Frontal cortex (tissue), 3 donors: ENCODE measurements at regions not wholly inside any gene's neighbourhood (a gene's known extent, or its start where the extent isn't known, plus 50 kb on each side); places are given as distances from the start of the nearest gene placed in this dataset.

Experiments
- DNase-seq, 2 donors: peaks; one replicate each; pipeline ENCODE4 v3.0.0; 2012; ENCODE audit warnings: low spot score in 2 of 2
- FAIRE-seq: peaks from 2 replicates; lab custom pipeline; 2012; peaks lifted over from hg19 to GRCh38; lab: Jason Lieb, UNC
- donor health status: control.
- donor health status: control.
- donor health status: control.

DNA sequence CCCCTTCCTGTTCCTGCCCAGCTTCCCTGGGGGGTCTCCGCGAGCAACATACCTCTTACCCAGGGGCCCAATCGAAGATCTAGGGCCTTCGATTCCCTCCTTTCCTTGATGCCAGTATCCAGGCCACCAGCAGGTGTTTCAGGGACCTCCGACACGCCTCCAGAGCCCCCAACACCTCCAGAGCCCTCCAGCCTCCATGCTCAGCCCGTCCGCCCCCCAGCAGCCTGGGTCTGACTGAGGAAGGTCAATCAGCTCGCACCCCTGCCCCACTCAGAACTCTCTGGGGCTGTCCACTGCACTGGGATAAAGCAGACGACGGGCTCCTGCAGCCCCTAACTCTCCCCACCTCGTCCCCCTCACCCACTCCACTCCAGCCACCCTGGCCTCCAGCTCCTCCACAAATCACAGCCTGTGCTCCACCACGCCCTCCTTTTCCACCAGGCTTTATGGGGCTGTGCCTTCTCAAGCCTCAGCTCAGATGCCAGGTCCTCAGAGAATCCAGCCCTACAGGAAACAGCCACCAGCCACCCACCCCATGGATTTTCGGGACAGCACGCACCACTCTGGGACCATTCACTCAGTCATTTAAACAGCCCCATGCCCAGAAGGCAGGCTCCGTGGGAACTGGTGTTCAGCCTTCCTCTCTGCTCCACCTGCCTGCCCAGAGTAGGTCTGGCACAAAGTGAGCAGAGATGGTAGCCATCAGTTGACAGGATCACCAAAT lies 247.1 kb downstream of the RBFOX3 start:
- FAIRE-seq: no peak
- no peak for DNase-seq

DNA sequence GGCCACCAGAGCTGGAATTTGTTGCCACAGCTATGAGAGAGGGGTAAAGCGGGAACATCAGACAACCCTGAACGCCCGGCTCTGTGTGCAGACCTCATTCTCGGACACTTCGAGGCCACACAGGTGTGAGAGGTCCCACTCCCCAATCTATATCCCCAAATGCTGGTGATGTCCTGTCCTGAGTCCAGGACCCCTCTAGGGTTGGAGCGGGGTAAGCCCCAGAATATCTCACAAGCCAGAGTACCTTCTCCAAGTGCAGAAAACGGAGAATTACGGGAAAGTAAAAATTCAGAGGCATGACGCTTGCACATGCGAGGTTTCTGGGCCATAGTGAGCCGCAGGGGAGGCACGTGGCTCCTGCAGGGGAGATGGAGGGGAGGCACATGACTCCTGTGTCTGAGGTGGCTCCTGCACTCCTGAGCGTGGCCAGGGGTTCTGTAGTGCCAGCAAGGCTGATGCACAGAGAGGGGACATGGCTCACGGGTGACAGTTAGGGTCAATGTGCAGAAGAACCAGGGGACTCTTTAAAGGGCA lies 248.0 kb downstream of the RBFOX3 start:
- DNase-seq: no peak
- FAIRE-seq: no peak

DNA sequence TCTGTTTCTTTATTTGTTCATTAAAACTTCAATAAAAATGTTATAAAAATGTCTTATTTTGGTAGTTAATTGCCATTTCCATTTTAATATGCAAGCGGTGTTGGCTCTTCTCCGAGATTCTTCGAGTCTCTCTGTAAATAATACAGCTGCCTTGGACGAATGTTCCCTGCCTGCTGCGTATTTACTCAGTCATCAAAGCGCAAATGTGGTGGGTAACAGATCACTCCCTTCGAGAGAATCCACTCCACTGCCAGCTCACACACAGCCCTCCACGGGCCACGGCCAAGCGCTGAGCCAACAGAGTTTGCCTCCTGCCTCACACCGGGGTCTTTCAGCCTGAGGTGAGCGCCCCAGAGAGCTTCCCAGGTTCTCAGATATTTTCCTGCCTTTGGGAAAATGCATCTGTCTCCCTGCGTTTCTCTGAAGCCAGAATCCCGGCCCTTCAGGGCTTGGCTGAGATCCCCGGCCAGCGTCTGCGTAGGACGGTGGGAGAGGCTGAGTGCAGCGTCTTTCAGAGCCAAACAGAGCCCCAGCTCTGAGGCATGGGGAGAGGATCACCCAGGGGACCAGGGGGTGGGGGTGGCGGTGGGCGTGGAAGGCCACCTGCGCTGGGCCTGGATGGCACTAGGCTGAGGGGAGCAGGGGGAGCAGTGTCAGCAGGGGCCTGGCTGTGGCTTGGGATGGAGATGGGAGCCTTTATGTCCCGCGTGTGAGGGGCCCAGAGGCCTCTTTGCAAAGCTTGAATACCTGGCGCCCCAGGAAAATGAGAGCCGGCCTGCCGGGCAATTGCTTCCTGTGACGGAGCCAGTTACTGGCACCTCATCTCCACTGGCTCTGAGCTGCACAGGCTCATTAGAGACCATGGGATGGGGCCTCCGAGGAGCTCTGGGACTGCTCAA lies 248.7 kb downstream of the RBFOX3 start:
- no peak for DNase-seq
- FAIRE-seq: no peak

GRCh38 chr17:79361221-79361734 lies 249.6 kb downstream of the RBFOX3 start:
- no peak for FAIRE-seq
- no peak for DNase-seq

DNA sequence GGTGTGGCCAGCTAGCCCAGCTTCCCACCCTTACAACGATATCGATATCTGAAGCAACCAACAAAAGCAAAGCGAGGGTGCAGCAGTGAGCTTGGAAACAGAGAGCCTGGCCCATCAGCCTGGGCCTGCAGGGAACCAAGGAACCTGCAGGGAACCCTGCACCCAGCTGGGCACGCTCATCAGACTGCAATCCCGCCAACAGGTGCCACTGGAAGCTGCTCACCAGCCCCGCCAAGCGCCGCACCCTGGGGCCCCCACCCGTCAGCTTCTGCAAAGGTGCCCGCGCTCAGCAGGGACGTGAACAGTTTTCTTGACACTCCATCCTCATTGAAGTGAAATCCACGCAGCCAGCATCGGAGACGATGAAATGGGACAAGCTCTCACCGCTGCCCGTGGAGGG lies 250.7 kb downstream of the RBFOX3 start:
- no peak for DNase-seq
- FAIRE-seq: no peak

DNA sequence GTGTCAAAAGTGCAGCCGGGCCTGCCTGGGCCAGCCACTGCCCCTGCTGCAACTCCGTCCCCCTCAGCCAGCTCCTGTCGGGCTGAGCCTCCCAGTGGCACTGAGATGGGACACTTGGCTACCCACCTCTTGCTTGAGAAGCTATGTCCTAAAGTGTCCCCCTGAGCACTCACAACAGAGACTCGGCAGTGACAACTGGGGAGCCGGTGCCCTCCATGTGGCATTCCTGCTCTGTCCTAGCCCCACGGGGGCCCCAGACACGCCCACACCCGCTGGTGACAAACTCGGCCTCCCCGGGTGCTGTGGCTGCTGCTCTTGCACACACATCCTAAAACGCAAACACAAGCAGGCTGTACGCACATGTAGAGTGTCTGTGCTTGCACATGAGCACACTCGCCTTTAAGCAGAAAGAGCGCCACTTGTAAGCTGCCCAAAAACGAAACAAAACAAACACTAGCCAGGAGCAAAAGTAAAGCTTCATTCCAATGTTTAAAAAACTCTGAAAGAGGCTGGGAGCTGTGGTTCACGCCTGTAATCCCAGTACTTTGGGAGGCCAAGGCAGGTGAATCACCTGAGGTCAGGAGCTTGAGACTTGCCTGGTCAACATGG lies 253.9 kb downstream of the RBFOX3 start:
- FAIRE-seq (no peak), DNase-seq (no peak)

- DNase-seq (no peak), FAIRE-seq (no peak)
Observed at GRCh38 chr17:79355165-79355564, 255.7 kb downstream of the RBFOX3 start.

GRCh38 chr17:79354173-79354820 lies 256.6 kb downstream of the RBFOX3 start:
- FAIRE-seq (no peak), DNase-seq (no peak)

GRCh38 chr17:79353548-79353947 lies 257.3 kb downstream of the RBFOX3 start:
- DNase-seq (no peak), FAIRE-seq (no peak)

DNA sequence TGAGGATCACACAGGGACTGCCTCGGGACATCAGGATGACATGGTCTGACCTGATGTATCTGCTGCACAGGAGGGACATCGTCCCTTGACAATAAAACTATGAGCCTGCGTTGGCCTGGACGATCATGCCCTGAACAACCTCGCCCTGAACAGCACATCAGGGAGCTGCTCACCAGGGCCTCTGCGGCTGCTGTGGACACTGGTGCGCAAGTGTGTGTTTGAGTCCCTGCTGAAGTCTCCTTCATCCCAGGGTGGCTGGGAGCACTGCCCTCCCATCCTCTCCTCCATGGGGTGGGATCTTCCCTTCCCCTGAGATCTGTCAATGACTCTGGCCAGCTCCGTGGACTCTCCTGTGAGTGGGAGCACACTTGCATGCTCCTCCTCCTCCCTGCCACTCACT lies 257.8 kb downstream of the RBFOX3 start:
- FAIRE-seq: no peak
- DNase-seq: no peak

- DNase-seq (no peak), FAIRE-seq (no peak)
Observed at GRCh38 chr17:79350533-79350932, 260.3 kb downstream of the RBFOX3 start.

DNA sequence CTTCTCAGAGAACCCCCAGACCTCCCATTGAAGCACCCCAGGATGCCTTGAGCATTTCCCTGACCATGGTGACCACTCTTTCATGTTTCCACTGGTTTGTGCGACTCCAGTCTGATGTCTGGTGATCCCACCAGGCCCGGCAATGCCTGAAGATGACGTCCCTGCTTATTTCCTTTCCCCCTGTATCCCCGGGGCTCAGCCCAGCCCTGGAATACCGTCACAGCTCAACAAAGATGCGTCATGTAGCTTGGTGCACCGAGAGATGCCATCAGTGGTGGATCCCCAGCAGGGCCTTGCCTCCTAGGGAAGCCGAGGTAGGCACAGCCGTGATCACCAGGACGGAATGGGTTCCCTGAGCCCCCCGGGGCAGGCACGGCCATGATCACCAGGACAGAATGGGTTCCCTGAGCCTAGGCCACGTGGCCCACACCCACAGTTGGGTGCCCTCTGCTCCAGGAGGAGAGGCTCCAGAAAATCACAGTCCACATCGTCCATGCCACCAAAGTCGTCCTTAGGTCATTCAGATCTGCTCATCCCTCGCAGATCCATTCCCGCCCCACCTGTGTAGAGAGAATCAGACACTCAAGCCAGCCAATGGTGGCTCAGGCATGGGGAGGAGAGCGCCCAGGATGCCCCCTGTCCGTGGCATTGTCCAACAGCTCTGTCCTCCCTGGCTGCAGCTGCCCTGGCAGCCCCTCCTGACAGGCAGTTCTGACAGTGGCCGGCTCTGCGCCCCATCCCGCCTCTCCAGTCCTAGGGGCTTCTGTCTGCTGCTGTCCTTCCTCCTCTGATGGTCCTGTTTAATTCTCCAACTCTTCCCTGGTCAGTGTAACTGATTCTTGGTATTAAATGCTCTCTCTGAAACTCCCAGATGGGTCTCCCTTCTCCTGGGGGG lies 261.1 kb downstream of the RBFOX3 start:
- no peak for FAIRE-seq
- no peak for DNase-seq

DNA sequence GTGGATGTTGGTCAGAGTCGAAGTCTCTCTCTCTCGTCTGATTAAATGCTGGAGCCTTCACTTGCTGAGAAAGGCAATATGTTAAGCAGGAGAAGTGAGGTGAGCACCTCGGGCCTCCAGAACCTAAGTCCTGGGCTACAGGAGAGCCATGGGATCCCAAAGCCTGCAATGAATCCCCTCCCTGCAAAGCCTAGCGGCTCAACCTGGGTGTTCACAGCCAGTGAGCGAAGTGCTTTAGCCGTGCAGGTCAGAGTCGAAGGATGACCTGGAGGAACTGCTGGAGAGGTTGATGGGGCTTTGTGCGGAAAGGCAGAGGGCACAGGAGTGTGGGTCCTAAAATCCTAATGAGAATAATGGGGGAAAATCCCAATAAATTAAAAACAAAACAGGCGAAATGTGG lies 267.8 kb downstream of the ENGASE start:
- FAIRE-seq (no peak), DNase-seq (no peak)

DNA sequence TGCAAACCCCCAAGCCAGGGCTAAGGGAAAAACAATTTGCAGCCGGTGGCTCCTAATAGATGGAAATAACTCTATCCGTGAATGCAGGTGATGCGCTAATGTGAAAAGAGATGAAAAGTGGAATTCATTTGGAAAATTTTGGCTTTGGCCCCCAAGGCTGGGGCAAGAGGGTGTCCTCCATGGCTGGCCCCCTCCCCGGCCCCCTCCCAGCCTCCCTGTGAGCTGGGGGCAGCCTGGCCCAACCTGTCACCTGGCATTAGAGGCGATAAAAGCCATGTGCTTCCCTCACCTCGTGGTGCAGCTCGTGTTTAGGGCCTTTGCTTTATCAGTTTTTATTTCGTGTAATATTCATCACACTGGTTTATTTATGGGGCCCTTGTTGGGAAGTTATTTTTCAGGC lies 267.2 kb downstream of the ENGASE start:
- no peak for DNase-seq
- no peak for FAIRE-seq

GRCh38 chr17:79341222-79341780 lies 266.7 kb downstream of the ENGASE start:
- FAIRE-seq (no peak), DNase-seq (no peak)

DNA sequence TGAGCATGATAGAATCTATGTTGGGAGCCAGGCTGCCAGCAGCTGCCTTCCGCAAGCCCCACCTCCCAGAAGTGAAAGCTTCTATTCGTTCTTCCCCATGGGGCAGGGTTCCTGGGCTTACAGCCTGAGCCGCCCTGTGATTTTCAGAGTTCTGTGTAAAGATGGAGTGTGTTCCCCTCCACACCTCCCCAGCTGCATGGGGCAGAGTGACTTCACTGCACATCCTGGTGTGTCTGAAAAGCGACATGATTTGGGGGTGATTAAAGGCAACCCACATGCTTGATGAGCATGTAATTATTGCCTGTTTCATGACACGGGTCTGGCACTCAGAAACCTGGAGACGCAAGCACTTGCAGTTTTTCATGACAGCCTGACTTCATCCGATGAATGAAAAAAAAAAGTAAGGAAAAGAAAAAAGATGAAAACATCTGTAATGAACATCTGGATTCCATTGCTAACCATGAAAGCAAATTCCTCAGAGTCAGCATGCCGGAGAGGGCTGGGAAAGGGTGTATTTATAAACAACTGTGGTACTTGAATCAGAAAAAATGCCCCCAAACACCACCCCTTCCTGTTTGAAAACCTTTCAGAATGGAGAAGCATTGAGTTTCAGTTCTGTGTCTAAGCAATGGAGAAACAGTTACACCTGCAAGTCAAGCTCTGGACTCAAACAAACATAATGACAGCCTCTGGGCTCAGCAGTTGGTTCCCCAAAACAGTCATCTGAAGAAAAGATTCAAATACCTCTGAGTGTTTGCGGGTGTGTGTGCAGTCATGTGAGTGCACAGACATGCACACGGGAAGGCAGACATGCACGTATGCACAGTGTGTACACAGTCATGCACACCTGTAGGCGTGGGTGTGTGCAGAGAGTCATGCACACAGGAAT lies 266.0 kb downstream of the ENGASE start:
- FAIRE-seq (no peak), DNase-seq (no peak)

- no peak for FAIRE-seq
- no peak for DNase-seq
Observed at GRCh38 chr17:79339321-79339720, 264.7 kb downstream of the ENGASE start.

DNA sequence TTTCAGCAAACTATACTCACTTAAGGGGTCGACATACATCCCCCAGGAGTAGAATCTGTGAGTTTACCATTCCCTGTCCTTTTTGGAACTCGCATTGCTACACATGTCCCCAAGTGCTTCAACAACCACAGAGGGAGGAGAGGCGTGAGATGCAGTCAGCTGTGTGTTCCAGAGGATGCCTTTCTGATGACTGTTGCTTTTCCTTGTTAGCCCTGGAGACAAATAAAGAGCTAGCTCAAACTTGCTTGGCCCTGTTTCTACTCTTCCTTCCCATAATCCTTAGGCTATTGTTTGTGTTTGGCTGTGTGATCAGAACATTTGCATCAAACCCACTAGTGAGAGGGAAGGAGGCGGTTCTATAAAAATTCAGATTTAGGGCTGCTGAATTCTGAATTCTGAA lies 264.0 kb downstream of the ENGASE start:
- DNase-seq (peak in 1 of 2 donors; percentile 38), FAIRE-seq (no peak)
